ENCODE measurements at regions not wholly inside any gene's neighbourhood (a gene's known extent, or its start where the extent isn't known, plus 50 kb on each side); places are given as distances from the start of the nearest gene placed in this dataset.

DNA sequence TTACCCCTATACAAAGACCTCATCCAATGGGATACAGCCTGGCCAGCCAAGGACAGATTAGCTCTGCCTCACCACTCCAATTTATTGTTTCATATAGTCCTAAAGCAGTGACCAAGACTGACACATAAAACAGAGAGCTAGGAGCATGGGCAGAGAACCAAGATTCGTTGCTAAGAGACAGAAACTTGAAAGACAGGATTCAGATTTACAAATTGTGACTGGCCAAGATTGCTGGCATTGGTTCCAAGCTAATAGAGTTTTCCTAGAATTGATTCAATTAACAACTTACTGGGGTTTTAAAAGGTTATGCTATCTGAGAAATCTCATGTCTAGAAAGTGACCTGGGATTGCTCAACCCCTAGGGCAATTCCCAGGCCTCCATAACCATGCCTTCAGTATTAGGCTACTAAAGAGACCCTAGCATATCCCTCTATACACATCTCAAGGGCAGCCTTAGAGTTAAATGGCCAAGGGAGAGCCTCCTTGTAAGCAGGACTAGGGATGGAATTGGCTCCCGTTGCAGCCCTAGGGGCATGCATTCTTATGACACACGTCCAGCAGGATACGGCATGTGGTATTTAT, 75.6 kb downstream of the ICOS start:
- H3K9me3 ChIP-seq: no peaks in the 10 kb centered on the region
- H3K4me3 ChIP-seq: no peak overlapping the region
- TF ChIP-seq, protein P1, sequence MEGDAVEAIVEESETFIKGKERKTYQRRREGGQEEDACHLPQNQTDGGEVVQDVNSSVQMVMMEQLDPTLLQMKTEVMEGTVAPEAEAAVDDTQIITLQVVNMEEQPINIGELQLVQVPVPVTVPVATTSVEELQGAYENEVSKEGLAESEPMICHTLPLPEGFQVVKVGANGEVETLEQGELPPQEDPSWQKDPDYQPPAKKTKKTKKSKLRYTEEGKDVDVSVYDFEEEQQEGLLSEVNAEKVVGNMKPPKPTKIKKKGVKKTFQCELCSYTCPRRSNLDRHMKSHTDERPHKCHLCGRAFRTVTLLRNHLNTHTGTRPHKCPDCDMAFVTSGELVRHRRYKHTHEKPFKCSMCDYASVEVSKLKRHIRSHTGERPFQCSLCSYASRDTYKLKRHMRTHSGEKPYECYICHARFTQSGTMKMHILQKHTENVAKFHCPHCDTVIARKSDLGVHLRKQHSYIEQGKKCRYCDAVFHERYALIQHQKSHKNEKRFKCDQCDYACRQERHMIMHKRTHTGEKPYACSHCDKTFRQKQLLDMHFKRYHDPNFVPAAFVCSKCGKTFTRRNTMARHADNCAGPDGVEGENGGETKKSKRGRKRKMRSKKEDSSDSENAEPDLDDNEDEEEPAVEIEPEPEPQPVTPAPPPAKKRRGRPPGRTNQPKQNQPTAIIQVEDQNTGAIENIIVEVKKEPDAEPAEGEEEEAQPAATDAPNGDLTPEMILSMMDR (IDR thresholded peaks at IDR 0.05): no peak
- FAIRE-seq (no peak), ATAC-seq (peak; percentile 82 to 93 (median 90)), DNase-seq (peak in 3 of 6 donors; percentile 42 to 54 (median 46))
- no peaks in the 10 kb centered on the region for H3K27me3 ChIP-seq
- no peak overlapping the region for H3K27ac ChIP-seq
- peaks cover 0 to 10% (median 7%) of the 10 kb centered on the region in 3 donors for H3K4me1 ChIP-seq
- 36 to 38% methylated on average over 4 of the region's 4 CpGs for whole genome bisulfite sequencing, 2 donors
- H3K36me3 ChIP-seq: no peaks in the 10 kb centered on the region
- intact Hi-C loops (cut with DNase I): no loop called here

DNA sequence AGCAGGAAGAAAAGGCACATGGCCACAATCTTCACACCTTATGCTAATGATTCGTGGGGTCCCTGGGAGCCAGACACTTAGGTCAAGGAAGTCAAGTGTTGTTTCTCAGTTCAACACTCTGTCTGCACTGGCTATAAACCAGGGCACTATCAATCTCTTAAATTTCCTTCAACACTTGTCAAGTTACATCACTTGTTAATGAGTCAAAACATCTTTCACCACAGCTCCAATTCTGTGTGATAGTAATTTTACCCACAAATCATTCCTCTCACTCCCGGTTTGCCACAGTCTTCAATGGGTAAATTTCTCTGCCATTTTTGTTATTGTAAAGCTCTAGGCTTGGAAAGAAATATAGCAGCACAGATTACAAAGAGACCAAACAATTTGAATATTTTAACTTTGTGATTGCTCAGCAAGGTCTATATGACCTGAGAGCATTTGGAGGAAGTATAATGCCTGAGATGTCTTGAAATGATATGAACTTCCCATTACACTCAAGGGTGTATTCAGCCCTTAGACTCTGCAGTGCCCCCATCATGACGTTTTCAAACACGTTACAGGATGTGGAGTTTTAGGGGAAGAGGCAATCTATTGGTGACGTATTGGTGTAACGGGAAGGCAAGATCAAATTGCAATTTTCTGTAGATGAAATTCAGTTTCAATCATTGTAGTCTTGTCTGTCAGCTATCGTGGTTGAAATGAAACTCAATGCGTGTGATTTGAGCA, 78.7 kb downstream of the ICOS start:
- ATAC-seq (no peak), FAIRE-seq (no peak), DNase-seq (no peak)
- peaks cover 0 to 10% (median 7%) of the 10 kb centered on the region in 3 donors for H3K4me1 ChIP-seq
- no peak overlapping the region for H3K27ac ChIP-seq
- H3K27me3 ChIP-seq: no peaks in the 10 kb centered on the region
- intact Hi-C loops (cut with DNase I): no loop called here
- no peaks in the 10 kb centered on the region for H3K36me3 ChIP-seq
- H3K9me3 ChIP-seq: no peaks in the 10 kb centered on the region
- no peak overlapping the region for H3K4me3 ChIP-seq
- WGBS, 2 donors: 77 to 89% methylated on average over 8 of the region's 8 CpGs
- TF ChIP-seq, protein P1 (IDR thresholded peaks at IDR 0.05): no peak

- Histone ChIP-seq H3K36me3 (no peaks in the 10 kb centered on the region), H3K27me3 (no peaks in the 10 kb centered on the region), H3K4me3 (no peak overlapping the region), H3K27ac (no peak overlapping the region), H3K4me1 (no peaks in the 10 kb centered on the region), H3K9me3 (no peaks in the 10 kb centered on the region)
- TF ChIP-seq, protein P1 (IDR thresholded peaks at IDR 0.05): no peak
- intact Hi-C loops (cut with DNase I): no loop called here
- no peak for ATAC-seq
- FAIRE-seq: no peak
- DNase-seq: peak in 1 of 6 donors; percentile 18
- WGBS, 2 donors: 79 to 89% methylated on average over 6 of the region's 6 CpGs
Observed at GRCh38 chr2:204018717-204019116, 82.2 kb downstream of the ICOS start.

DNA sequence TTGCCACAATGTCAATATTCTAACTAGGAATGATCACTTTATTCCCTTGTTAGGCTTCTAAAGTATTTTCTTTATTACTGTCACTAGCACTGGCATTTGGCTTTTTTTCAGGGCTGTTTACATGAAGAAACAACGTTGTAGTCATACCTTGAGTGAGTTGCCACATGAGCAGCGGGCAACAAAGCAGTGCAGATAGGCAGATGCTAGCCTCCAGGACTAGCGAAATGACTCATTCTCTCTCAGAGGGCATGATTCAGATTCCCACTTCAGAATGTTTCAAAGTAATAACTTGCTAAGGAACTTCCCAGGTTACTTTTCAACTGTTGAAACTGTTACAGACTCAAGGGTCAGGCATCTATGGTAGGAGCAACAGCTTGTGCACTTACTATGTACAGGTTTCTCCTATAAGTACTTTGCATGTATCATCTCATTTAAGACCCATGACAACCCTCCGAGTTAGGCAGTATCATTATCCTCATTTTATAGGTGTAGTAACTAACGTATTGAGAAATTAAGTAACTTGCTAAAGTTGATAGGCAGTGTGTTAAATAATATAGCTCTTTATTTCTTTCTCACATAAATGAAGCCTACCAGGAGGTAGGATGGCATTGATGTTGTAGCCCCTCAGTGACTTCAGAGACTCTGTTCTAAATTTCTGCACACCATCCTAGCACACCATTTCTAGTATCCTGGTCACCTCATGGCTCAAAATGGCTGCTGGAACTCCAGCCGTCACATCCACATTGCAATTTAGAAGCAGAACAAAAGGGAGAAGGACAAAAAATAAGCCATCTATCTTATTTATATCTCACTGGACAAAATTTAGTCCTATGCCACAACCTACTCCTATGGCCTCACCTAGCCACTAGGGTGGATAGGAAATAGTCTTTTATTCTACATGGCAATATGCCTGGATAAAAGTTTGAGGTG, 83.3 kb downstream of the ICOS start:
- Histone ChIP-seq H3K27me3 (no peaks in the 10 kb centered on the region), H3K9me3 (no peaks in the 10 kb centered on the region), H3K4me3 (no peak overlapping the region), H3K4me1 (peaks cover 0 to 3% (median 0%) of the 10 kb centered on the region in 3 donors), H3K27ac (no peak overlapping the region), H3K36me3 (no peaks in the 10 kb centered on the region)
- 77 to 85% methylated on average over 6 of the region's 6 CpGs for WGBS, 2 donors
- intact Hi-C loops (cut with DNase I): no loop called here
- ATAC-seq: no peak
- FAIRE-seq: no peak
- TF ChIP-seq, protein P1 (IDR thresholded peaks at IDR 0.05): no peak
- DNase-seq: no peak

Data from pancreas (tissue), 10 donors.